ENCODE measurements at regions not wholly inside any gene's neighbourhood (a gene's known extent, or its start where the extent isn't known, plus 50 kb on each side); places are given as distances from the start of the nearest gene placed in this dataset.

DNA sequence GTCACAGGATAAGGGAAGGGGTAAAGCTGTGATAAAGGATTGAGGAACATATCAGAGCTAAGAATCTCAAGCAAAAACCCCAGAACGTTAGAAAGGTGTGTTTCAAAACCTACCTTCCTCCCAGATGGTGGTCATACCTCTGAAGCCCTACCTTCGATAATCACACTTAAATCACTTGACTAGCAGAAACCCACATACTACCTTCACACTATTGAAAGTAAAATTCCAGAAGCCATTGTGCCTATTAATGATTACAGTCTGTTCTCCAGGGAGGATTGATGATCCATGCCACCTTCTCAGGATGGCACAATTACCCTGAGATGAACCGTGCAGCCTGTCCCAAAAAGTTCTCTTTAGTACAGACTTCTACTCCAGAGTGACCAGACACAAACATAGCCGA lies 72.3 kb upstream of the SOX4 start:
- no TSS peak for BruUV-seq (replicated peaks)
- H2AFZ ChIP-seq (ENCODE audit: low read depth, low read length, poor library complexity, severe bottlenecking) = no peak overlapping the region
- intact Hi-C loops (cut with micrococcal nuclease) = no loop called here

GRCh38 chr6:21522143-21522747 lies 71.3 kb upstream of the SOX4 start:
- POLR2A ChIA-PET = interaction anchor here (0.6 kb wide), 1 partner anchor 12 kb away, joined by 4 read pairs; no protein-coding TSS in a partner anchor
- TF ChIP-seq POLR2AphosphoS5 (IDR thresholded peaks at IDR 0.05; ENCODE audit: low read depth, low read length) = no peak
- no peak for TF ChIP-seq CEBPB (IDR thresholded peaks at IDR 0.05; ENCODE audit: low read depth)
- no peak for TF ChIP-seq SIN3A (IDR thresholded peaks at IDR 0.05; ENCODE audit: low read depth)
- no peak for TF ChIP-seq YY1 (IDR thresholded peaks at IDR 0.05; ENCODE audit: extremely low read depth, insufficient replicate concordance, low read depth, low read length)
- TF ChIP-seq ATF3 (IDR thresholded peaks at IDR 0.05) = no peak
- TF ChIP-seq RAD21 (IDR thresholded peaks at IDR 0.05; ENCODE audit: low read depth) = no peak
- no peak for TF ChIP-seq SRF (IDR thresholded peaks at IDR 0.05; ENCODE audit: low read depth)
- no peak for TF ChIP-seq ZFX (IDR thresholded peaks at IDR 0.05)
- no peak for TF ChIP-seq CBX3 (IDR thresholded peaks at IDR 0.05; ENCODE audit: low read depth)
- TF ChIP-seq CTCF (IDR thresholded peaks at IDR 0.05 in 2 of 3, conservative IDR thresholded peaks at IDR 0.05 in 1 of 3; ENCODE audit: borderline replicate concordance in 1 of 3, insufficient read depth in 1 of 3, low read depth in 2 of 3, low read length in 2 of 3) = no peak
- TF ChIP-seq SP1 (IDR thresholded peaks at IDR 0.05; ENCODE audit: low read depth) = no peak

More for the DNA sequence above, 72.3 kb upstream of the SOX4 start:
- no peak for ATAC-seq
- ChIA-PET POLR2A (no interaction called here), RAD21 (ENCODE audit: low non-redundant PET in 1 of 2, low total read pairs in 2 of 2, uncharacterized antibody in 2 of 2, unreplicated experiment in 2 of 2) (no interaction called here), CTCF (no interaction called here)
- H4K20me1 ChIP-seq (ENCODE audit: insufficient read depth) = no peaks in the 10 kb centered on the region
- H3K9me3 ChIP-seq (ENCODE audit: control insufficient read depth in 1 of 2, insufficient read depth in 1 of 2, low read depth in 1 of 2, low read length in 2 of 2) = no peaks in the 10 kb centered on the region
- H3K9ac ChIP-seq (ENCODE audit: low read length) = no peak overlapping the region
- H3K9me2 ChIP-seq (ENCODE audit: insufficient read depth) = no peaks in the 10 kb centered on the region
- no peaks in the 10 kb centered on the region for H3K27me3 ChIP-seq (ENCODE audit: insufficient read depth, low read length)
- H3K4me3 ChIP-seq (replicated peaks in 1 of 2; ENCODE audit: low read depth in 1 of 2, low read length in 2 of 2) = no peak overlapping the region
- H3K4me2 ChIP-seq (ENCODE audit: low read length) = no peak overlapping the region
- no peaks in the 10 kb centered on the region for H3K79me2 ChIP-seq (ENCODE audit: insufficient read depth, low read length)
- H3K36me3 ChIP-seq (ENCODE audit: control insufficient read depth in 1 of 2, insufficient read depth in 2 of 2, low read length in 2 of 2) = no peaks in the 10 kb centered on the region
- H3K4me1 ChIP-seq (ENCODE audit: control insufficient read depth in 1 of 2, insufficient read depth in 2 of 2, low read length in 2 of 2) = no peaks in the 10 kb centered on the region
- TF ChIP-seq, protein P1, sequence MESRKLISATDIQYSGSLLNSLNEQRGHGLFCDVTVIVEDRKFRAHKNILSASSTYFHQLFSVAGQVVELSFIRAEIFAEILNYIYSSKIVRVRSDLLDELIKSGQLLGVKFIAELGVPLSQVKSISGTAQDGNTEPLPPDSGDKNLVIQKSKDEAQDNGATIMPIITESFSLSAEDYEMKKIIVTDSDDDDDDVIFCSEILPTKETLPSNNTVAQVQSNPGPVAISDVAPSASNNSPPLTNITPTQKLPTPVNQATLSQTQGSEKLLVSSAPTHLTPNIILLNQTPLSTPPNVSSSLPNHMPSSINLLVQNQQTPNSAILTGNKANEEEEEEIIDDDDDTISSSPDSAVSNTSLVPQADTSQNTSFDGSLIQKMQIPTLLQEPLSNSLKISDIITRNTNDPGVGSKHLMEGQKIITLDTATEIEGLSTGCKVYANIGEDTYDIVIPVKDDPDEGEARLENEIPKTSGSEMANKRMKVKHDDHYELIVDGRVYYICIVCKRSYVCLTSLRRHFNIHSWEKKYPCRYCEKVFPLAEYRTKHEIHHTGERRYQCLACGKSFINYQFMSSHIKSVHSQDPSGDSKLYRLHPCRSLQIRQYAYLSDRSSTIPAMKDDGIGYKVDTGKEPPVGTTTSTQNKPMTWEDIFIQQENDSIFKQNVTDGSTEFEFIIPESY (IDR thresholded peaks at IDR 0.05; ENCODE audit: extremely low read depth, insufficient replicate concordance, low read length) = no peak
- no peak for TF ChIP-seq POLR2AphosphoS5 (IDR thresholded peaks at IDR 0.05; ENCODE audit: low read depth, low read length)
- TF ChIP-seq SIN3A (IDR thresholded peaks at IDR 0.05; ENCODE audit: low read depth) = no peak
- no peak for DNase-seq (ENCODE audit: low read depth, low spot score)
- H3K27ac ChIP-seq (ENCODE audit: low read depth, low read length) = no peak overlapping the region

More at GRCh38 chr6:21522143-21522747, 71.3 kb upstream of the SOX4 start:
- H3K4me2 ChIP-seq (ENCODE audit: low read length) = no peak overlapping the region
- ChIA-PET CTCF (no interaction called here), RAD21 (ENCODE audit: low non-redundant PET in 1 of 2, low total read pairs in 2 of 2, uncharacterized antibody in 2 of 2, unreplicated experiment in 2 of 2) (no interaction called here)
- no peak overlapping the region for H3K27ac ChIP-seq (ENCODE audit: low read depth, low read length)
- H3K79me2 ChIP-seq (ENCODE audit: insufficient read depth, low read length) = no peaks in the 10 kb centered on the region
- H3K9me2 ChIP-seq (ENCODE audit: insufficient read depth) = no peaks in the 10 kb centered on the region
- H4K20me1 ChIP-seq (ENCODE audit: insufficient read depth) = no peaks in the 10 kb centered on the region
- ATAC-seq (no peak), DNase-seq (ENCODE audit: low read depth, low spot score) (no peak)
- no TSS peak for BruUV-seq (replicated peaks)
- no peaks in the 10 kb centered on the region for H3K27me3 ChIP-seq (ENCODE audit: insufficient read depth, low read length)
- intact Hi-C loops (cut with micrococcal nuclease) = no loop called here
- H3K9ac ChIP-seq (ENCODE audit: low read length) = no peak overlapping the region
- H2AFZ ChIP-seq (ENCODE audit: low read depth, low read length, poor library complexity, severe bottlenecking) = no peak overlapping the region
- H3K4me1 ChIP-seq (ENCODE audit: control insufficient read depth in 1 of 2, insufficient read depth in 2 of 2, low read length in 2 of 2) = no peaks in the 10 kb centered on the region
- no peak overlapping the region for H3K4me3 ChIP-seq (replicated peaks in 1 of 2; ENCODE audit: low read depth in 1 of 2, low read length in 2 of 2)
- no peaks in the 10 kb centered on the region for H3K36me3 ChIP-seq (ENCODE audit: control insufficient read depth in 1 of 2, insufficient read depth in 2 of 2, low read length in 2 of 2)
- no peaks in the 10 kb centered on the region for H3K9me3 ChIP-seq (ENCODE audit: control insufficient read depth in 1 of 2, insufficient read depth in 1 of 2, low read depth in 1 of 2, low read length in 2 of 2)

Data from HCT116 (cell line).